GM23338 (cell line): ENCODE measurements at regions not wholly inside any gene's neighbourhood (a gene's known extent, or its start where the extent isn't known, plus 50 kb on each side); places are given as distances from the start of the nearest gene placed in this dataset.

Experiments used
- ATAC-seq: fragments of 200-7000 bp; cut with Tn5 transposase; 3 replicates; pipeline ENCODE4 v1.9.1; 2020
- DNase-seq: peaks from one replicate; pipeline ENCODE4 v3.0.0-alpha.2; 2015; ENCODE audit warnings: low spot score
- H2AFZ ChIP-seq: fragments of 200-600 bp; sonication (generic); 2 replicates; pipeline ENCODE4 v1.8.0; 2016; ENCODE audit warnings: antibody characterized with exemption, mild to moderate bottlenecking, moderate library complexity
- H3F3A ChIP-seq: fragments of 200-600 bp; sonication (generic); replicated peaks from 2 replicates; pipeline ENCODE4 v1.8.0; 2017; ENCODE audit warnings: antibody characterized with exemption, mixed run types, low read depth
- H3K27ac ChIP-seq: fragments of 200-600 bp; sonication (generic); 2 replicates; pipeline ENCODE4 v1.6.1; 2016; ENCODE audit warnings: low read depth
- H3K27me3 ChIP-seq: fragments of 200-600 bp; sonication (generic); 2 replicates; pipeline ENCODE4 v1.8.0; 2016; ENCODE audit warnings: mild to moderate bottlenecking, mixed run types, moderate library complexity; ENCODE audit not compliant: insufficient read depth
- H3K36me3 ChIP-seq: fragments of 200-600 bp; sonication (generic); 2 replicates; pipeline ENCODE4 v1.8.0; 2016; ENCODE audit warnings: mild to moderate bottlenecking; ENCODE audit not compliant: insufficient read depth
- H3K4me1 ChIP-seq: fragments of 200-600 bp; sonication (generic); 2 replicates; pipeline ENCODE4 v1.8.0; 2016; ENCODE audit warnings: mild to moderate bottlenecking, moderate library complexity; ENCODE audit not compliant: insufficient read depth
- H3K4me2 ChIP-seq: fragments of 200-600 bp; sonication (generic); 2 replicates; pipeline ENCODE4 v1.7.1; 2017; ENCODE audit warnings: mixed run types
- H3K4me3 ChIP-seq: fragments of 200-600 bp; sonication (generic); 2 replicates; pipeline ENCODE4 v1.6.1; 2016; ENCODE audit warnings: mixed run types
- H3K79me2 ChIP-seq: fragments of 200-600 bp; sonication (generic); replicated peaks from 2 replicates; pipeline ENCODE4 v1.8.0; 2017; ENCODE audit warnings: mild to moderate bottlenecking; ENCODE audit not compliant: insufficient read depth
- H3K9me2 ChIP-seq: fragments of 200-600 bp; sonication (generic); 2 replicates; pipeline ENCODE4 v1.8.0; 2017; ENCODE audit not compliant: insufficient read depth
- H4K20me1 ChIP-seq: fragments of 200-600 bp; sonication (generic); replicated peaks from 2 replicates; pipeline ENCODE4 v1.8.0; 2017; ENCODE audit warnings: mild to moderate bottlenecking; ENCODE audit not compliant: insufficient read depth
- H3K27ac Mint-ChIP-seq: 2 replicates; pipeline ENCODE4 v1.8.0; 2020; ENCODE audit warnings: inconsistent platforms, mild to moderate bottlenecking, moderate library complexity, mixed read lengths
- H3K27me3 Mint-ChIP-seq: 3 replicates; pipeline ENCODE4 v1.8.0; 2022; ENCODE audit warnings: low read depth, mild to moderate bottlenecking, moderate library complexity, mixed read lengths, inconsistent platforms; ENCODE audit not compliant: insufficient read depth, poor library complexity
- H3K36me3 Mint-ChIP-seq: 3 replicates; pipeline ENCODE4 v1.8.0; 2021; ENCODE audit warnings: low read depth, mild to moderate bottlenecking, inconsistent platforms, moderate library complexity, mixed read lengths
- H3K4me1 Mint-ChIP-seq: 3 replicates; pipeline ENCODE4 v1.8.0; 2020; ENCODE audit warnings: mild to moderate bottlenecking, inconsistent platforms, mixed read lengths
- H3K4me3 Mint-ChIP-seq: 3 replicates; pipeline ENCODE4 v1.8.0; 2021; ENCODE audit warnings: moderate library complexity, mild to moderate bottlenecking, inconsistent platforms, mixed read lengths
- H3K9me3 Mint-ChIP-seq: 3 replicates; pipeline ENCODE4 v1.8.0; 2020; ENCODE audit warnings: moderate library complexity, mild to moderate bottlenecking, inconsistent platforms, mixed read lengths
- CREB1 ChIP-seq: fragments of 250-450 bp; sonication (Bioruptor Pico); IDR thresholded peaks from 2 replicates; pipeline ENCODE4 v1.5.0; 2020; ENCODE audit warnings: low read depth, mild to moderate bottlenecking, moderate library complexity
- CTCF ChIP-seq, 2 experiments: fragments of 200-600 bp in 1 of 2; sonication (generic) in 1 of 2; conservative IDR thresholded peaks; 2 replicates each; pipeline versions ENCODE4 v1.5.1 to v1.6.1; 2016 to 2017; ENCODE audit warnings: antibody characterized with exemption in 2 of 2, low read depth in 2 of 2, mild to moderate bottlenecking in 2 of 2, moderate library complexity in 1 of 2
- EZH2 ChIP-seq: fragments of 200-600 bp; sonication (generic); IDR thresholded peaks from one replicate; pipeline ENCODE4 v1.8.0; 2017; ENCODE audit warnings: antibody characterized with exemption, mild to moderate bottlenecking, low read depth; ENCODE audit not compliant: unreplicated experiment
- EZH2phosphoT487 ChIP-seq: fragments of 200-600 bp; sonication (generic); IDR thresholded peaks from one replicate; pipeline ENCODE4 v1.8.1; 2018; ENCODE audit warnings: antibody characterized with exemption; ENCODE audit not compliant: unreplicated experiment
- JUNB ChIP-seq: IDR thresholded peaks from one replicate; pipeline ENCODE4 v1.6.1; 2016; ENCODE audit warnings: antibody characterized with exemption; ENCODE audit not compliant: unreplicated experiment
- NANOG ChIP-seq: IDR thresholded peaks from 2 replicates; pipeline ENCODE4 v1.6.1; 2016; ENCODE audit warnings: antibody characterized with exemption, borderline replicate concordance
- REST ChIP-seq: IDR thresholded peaks from one replicate; pipeline ENCODE4 v1.6.1; 2018; ENCODE audit warnings: antibody characterized with exemption; ENCODE audit not compliant: unreplicated experiment
- STAT1 ChIP-seq: IDR thresholded peaks from one replicate; pipeline ENCODE4 v1.6.1; 2016; ENCODE audit warnings: antibody characterized with exemption; ENCODE audit not compliant: unreplicated experiment
- ZNF114 ChIP-seq: fragments of 250-450 bp; sonication (Bioruptor Pico); IDR thresholded peaks from 2 replicates; pipeline ENCODE4 v1.5.0; 2020; ENCODE audit warnings: mild to moderate bottlenecking, moderate library complexity
- ZNF331 ChIP-seq: fragments of 250-450 bp; sonication (Bioruptor Pico); IDR thresholded peaks from 2 replicates; pipeline ENCODE4 v1.5.0; 2020; ENCODE audit warnings: low read depth, mild to moderate bottlenecking, moderate library complexity
- ZNF462 ChIP-seq: fragments of 250-450 bp; sonication (Bioruptor Pico); IDR thresholded peaks from 2 replicates; pipeline ENCODE4 v1.5.0; 2020; ENCODE audit warnings: mild to moderate bottlenecking, moderate library complexity

- no peak for ATAC-seq
Measured at GRCh38 chr1:60251426-60251825, 177.9 kb upstream of the C1orf87 start.

More at GRCh38 chr1:60251426-60251825, 177.9 kb upstream of the C1orf87 start:
- no peaks in the 10 kb centered on the region for H3K27me3 ChIP-seq
- no peak for TF ChIP-seq CREB1
- no peak for TF ChIP-seq ZNF331 (CRISPR knock-in tag)
- TF ChIP-seq REST: no peak
- no peak for TF ChIP-seq ZNF462 (CRISPR knock-in tag)
- TF ChIP-seq EZH2: no peak
- TF ChIP-seq ZNF114 (CRISPR knock-in tag): no peak
- TF ChIP-seq CTCF (conservative IDR thresholded peaks at IDR 0.05; ENCODE audit: low read depth in 2 of 2): no peak
- TF ChIP-seq NANOG: no peak
- TF ChIP-seq JUNB: no peak
- TF ChIP-seq STAT1: no peak
- no peak for TF ChIP-seq EZH2phosphoT487
- no peaks in the 10 kb centered on the region for H3K36me3 Mint-ChIP-seq
- no peaks in the 10 kb centered on the region for H3K4me1 ChIP-seq
- no peak overlapping the region for H3K4me2 ChIP-seq
- peaks cover 20% of the 10 kb centered on the region for H3K9me2 ChIP-seq
- no peak overlapping the region for H3K4me3 ChIP-seq
- H2AFZ ChIP-seq: no peak overlapping the region
- H3K36me3 ChIP-seq: no peaks in the 10 kb centered on the region
- H3K79me2 ChIP-seq: no peaks in the 10 kb centered on the region
- no peak overlapping the region for H3K27ac ChIP-seq
- H3K27ac Mint-ChIP-seq: no peak overlapping the region
- H3F3A ChIP-seq: no peaks in the 10 kb centered on the region
- H3K4me1 Mint-ChIP-seq: no peaks in the 10 kb centered on the region
- no peaks in the 10 kb centered on the region for H3K9me3 Mint-ChIP-seq
- no peak for DNase-seq
- H3K27me3 Mint-ChIP-seq: peaks cover 2% of the 10 kb centered on the region
- no peaks in the 10 kb centered on the region for H4K20me1 ChIP-seq
- H3K4me3 Mint-ChIP-seq: no peak overlapping the region
